C4-2B (cell line): ENCODE measurements at regions not wholly inside any gene's neighbourhood (a gene's known extent, or its start where the extent isn't known, plus 50 kb on each side); places are given as distances from the start of the nearest gene placed in this dataset.

Source experiments
- CTCF ChIP-seq: fragments of 450-650 bp; conservative IDR thresholded peaks from 2 replicates; pipeline ENCODE4 v1.5.1; 2017; ENCODE audit warnings: mild to moderate bottlenecking
- ZFX ChIP-seq: fragments of 450-650 bp; IDR thresholded peaks from 2 replicates; pipeline ENCODE4 v1.6.1; 2017

GRCh38 chr22:47549741-47550340, 787.4 kb downstream of the TBC1D22A start:
- TF ChIP-seq CTCF (no peak), ZFX (no peak)
